ENCODE measurements at regions not wholly inside any gene's neighbourhood (a gene's known extent, or its start where the extent isn't known, plus 50 kb on each side); places are given as distances from the start of the nearest gene placed in this dataset.

DNA sequence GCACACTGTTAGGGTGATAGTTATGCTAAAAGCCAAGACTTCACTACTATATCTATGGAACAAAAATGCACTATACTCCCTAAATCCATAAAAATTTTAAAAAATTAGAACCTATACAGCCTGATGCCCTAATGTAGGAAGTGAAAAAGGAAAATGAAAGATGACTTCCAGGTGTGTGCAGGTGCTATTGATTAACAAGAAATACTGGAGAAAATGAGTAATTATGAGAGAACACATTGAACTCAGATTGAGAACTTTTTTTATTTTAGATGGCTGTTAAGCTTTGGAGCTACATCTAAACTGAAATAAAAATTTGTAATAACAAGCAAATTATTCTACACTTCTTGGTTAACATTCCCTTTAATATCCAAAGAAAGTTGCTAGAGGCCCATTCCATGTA is 1015.7 kb downstream of the PCDH9 start:
- TF ChIP-seq, protein P1, sequence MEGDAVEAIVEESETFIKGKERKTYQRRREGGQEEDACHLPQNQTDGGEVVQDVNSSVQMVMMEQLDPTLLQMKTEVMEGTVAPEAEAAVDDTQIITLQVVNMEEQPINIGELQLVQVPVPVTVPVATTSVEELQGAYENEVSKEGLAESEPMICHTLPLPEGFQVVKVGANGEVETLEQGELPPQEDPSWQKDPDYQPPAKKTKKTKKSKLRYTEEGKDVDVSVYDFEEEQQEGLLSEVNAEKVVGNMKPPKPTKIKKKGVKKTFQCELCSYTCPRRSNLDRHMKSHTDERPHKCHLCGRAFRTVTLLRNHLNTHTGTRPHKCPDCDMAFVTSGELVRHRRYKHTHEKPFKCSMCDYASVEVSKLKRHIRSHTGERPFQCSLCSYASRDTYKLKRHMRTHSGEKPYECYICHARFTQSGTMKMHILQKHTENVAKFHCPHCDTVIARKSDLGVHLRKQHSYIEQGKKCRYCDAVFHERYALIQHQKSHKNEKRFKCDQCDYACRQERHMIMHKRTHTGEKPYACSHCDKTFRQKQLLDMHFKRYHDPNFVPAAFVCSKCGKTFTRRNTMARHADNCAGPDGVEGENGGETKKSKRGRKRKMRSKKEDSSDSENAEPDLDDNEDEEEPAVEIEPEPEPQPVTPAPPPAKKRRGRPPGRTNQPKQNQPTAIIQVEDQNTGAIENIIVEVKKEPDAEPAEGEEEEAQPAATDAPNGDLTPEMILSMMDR (conservative IDR thresholded peaks at IDR 0.05), result no peak
- no peak for TF ChIP-seq ZFX (IDR thresholded peaks at IDR 0.05)

Measured in C4-2B (cell line).